SU-DHL-6 (cell line): ENCODE measurements at regions not wholly inside any gene's neighbourhood (a gene's known extent, or its start where the extent isn't known, plus 50 kb on each side); places are given as distances from the start of the nearest gene placed in this dataset.

Experiments
- H2AFZ ChIP-seq: fragments of 200-600 bp; sonication (generic); 2 replicates; pipeline ENCODE4 v1.6.1; 2014; ENCODE audit warnings: low read depth, mild to moderate bottlenecking, moderate library complexity, mixed read lengths, antibody characterized with exemption, low read length; ENCODE audit not compliant: severe bottlenecking
- H3F3A ChIP-seq: fragments of 200-600 bp; shearing (Covaris generic); 2 replicates; pipeline ENCODE4 v1.6.0; 2016; ENCODE audit warnings: antibody characterized with exemption, mild to moderate bottlenecking; ENCODE audit not compliant: insufficient read depth
- H3K27ac ChIP-seq: fragments of 200-600 bp; sonication (generic); 2 replicates; pipeline ENCODE4 v1.5.1; 2016; ENCODE audit warnings: low read depth, mild to moderate bottlenecking, low read length, moderate library complexity, mixed read lengths
- H3K27me3 ChIP-seq: fragments of 200-600 bp; sonication (generic), shearing (Covaris generic); 2 replicates; pipeline ENCODE4 v1.6.0; 2014; ENCODE audit warnings: mild to moderate bottlenecking, low read length
- H3K36me3 ChIP-seq: fragments of 200-600 bp; sonication (generic); 2 replicates; pipeline ENCODE4 v1.6.1; 2014; ENCODE audit warnings: mild to moderate bottlenecking, low read length, mixed read lengths
- H3K4me2 ChIP-seq: fragments of 300-600, 200-600 bp; shearing (Covaris generic), sonication (generic); 2 replicates; pipeline ENCODE4 v1.6.0; 2014; ENCODE audit warnings: low read length, low read depth, mild to moderate bottlenecking; ENCODE audit not compliant: poor library complexity, severe bottlenecking
- H3K4me3 ChIP-seq: fragments of 200-600 bp; sonication (generic); 2 replicates; pipeline ENCODE4 v1.5.1; 2014; ENCODE audit warnings: antibody characterized with exemption, low read length, mild to moderate bottlenecking, mixed read lengths; ENCODE audit not compliant: insufficient read depth, poor library complexity, severe bottlenecking
- H3K79me2 ChIP-seq: fragments of 200-600 bp; sonication (generic); 2 replicates; pipeline ENCODE4 v1.6.1; 2014; ENCODE audit warnings: mild to moderate bottlenecking, low read length, moderate library complexity; ENCODE audit not compliant: insufficient read depth
- H3K9ac ChIP-seq: fragments of 200-600 bp; sonication (generic); 2 replicates; pipeline ENCODE4 v1.7.0; 2014; ENCODE audit warnings: mild to moderate bottlenecking, low read length
- H3K9me2 ChIP-seq: fragments of 200-600 bp; sonication (generic); replicated peaks from 2 replicates; pipeline ENCODE4 v1.6.1; 2014; ENCODE audit warnings: low read length; ENCODE audit not compliant: insufficient read depth
- H3K9me3 ChIP-seq: fragments of 200-600 bp; sonication (generic); 2 replicates; pipeline ENCODE4 v1.6.1; 2014; ENCODE audit warnings: low read length, mixed read lengths; ENCODE audit not compliant: insufficient read depth
- H4K20me1 ChIP-seq: fragments of 200-600 bp; sonication (generic); 2 replicates; pipeline ENCODE4 v1.6.1; 2014; ENCODE audit warnings: low read depth, mild to moderate bottlenecking, antibody characterized with exemption, low read length, moderate library complexity, mixed read lengths
- CTCF ChIP-seq: fragments of 200-600 bp; sonication (generic); IDR thresholded peaks from one replicate; pipeline ENCODE4 v1.5.1; 2017; ENCODE audit warnings: antibody characterized with exemption, mild to moderate bottlenecking, low read length, moderate library complexity; ENCODE audit not compliant: insufficient read depth, poor library complexity, severe bottlenecking
- EZH2phosphoT487 ChIP-seq: fragments of 200-600 bp; sonication (generic), shearing (Covaris generic); conservative IDR thresholded peaks from 2 replicates; pipeline ENCODE4 v1.6.1; 2018; ENCODE audit warnings: mild to moderate bottlenecking, antibody characterized with exemption, low read length, moderate library complexity, mixed read lengths

DNA sequence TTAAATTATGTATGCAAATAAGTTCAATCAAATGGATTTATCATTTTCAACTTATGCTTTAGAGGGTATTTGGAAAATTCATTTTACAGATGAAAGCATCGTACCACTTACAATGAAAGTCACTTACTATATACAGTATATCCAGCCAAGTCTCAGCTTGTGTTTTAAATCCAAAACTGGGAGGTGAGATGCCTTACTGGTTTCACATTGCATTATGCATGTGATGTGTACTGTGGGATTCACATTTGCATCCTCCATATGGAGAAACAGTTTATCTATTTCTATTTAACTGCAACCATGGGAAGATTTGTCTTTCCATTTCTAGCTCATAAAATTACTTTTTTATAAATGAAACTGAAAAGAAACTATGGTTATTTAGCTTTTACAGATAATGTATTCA, 248.1 kb downstream of the CNTN3 start:
- H3K9me3 ChIP-seq, result no peaks in the 10 kb centered on the region
- no peaks in the 10 kb centered on the region for H4K20me1 ChIP-seq
- no peaks in the 10 kb centered on the region for H3K9me2 ChIP-seq
- H3K36me3 ChIP-seq, result no peaks in the 10 kb centered on the region
- no peaks in the 10 kb centered on the region for H3K27me3 ChIP-seq
- no peak overlapping the region for H2AFZ ChIP-seq
- H3K4me2 ChIP-seq, result no peak overlapping the region
- H3K4me3 ChIP-seq, result no peak overlapping the region
- H3F3A ChIP-seq, result no peaks in the 10 kb centered on the region
- TF ChIP-seq CTCF, result no peak
- TF ChIP-seq EZH2phosphoT487, result no peak
- H3K27ac ChIP-seq, result no peak overlapping the region
- H3K79me2 ChIP-seq, result no peaks in the 10 kb centered on the region
- no peak overlapping the region for H3K9ac ChIP-seq

- Histone ChIP-seq H3K27ac (no peak overlapping the region), H3K79me2 (no peaks in the 10 kb centered on the region), H3K4me3 (no peak overlapping the region), H3K36me3 (no peaks in the 10 kb centered on the region), H3K4me2 (no peak overlapping the region), H3F3A (no peaks in the 10 kb centered on the region), H4K20me1 (no peaks in the 10 kb centered on the region), H3K9ac (no peak overlapping the region), H2AFZ (no peak overlapping the region), H3K9me3 (no peaks in the 10 kb centered on the region), H3K27me3 (no peaks in the 10 kb centered on the region), H3K9me2 (no peaks in the 10 kb centered on the region)
- TF ChIP-seq EZH2phosphoT487, result no peak
- TF ChIP-seq CTCF, result no peak
Observed at GRCh38 chr3:74363346-74363745, 251.1 kb downstream of the CNTN3 start.

DNA sequence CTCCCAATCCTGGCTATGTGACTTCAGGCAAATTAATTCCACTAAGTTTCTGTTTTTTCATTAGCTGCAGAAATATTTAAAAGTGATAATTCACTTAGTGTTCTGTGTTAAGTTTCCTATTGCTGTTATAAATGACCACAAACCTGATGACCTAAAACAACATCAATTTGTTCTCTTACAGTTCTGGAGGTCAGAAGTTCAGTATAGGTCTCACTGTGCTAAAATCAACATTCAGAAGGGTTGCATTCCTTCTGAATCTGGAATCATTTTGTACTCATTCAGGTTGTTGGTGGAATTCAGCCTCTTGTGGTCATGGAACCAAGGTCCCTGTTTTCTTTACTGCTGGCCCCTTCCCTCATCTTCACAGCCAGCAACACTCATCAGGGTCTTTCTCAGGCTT, 254.1 kb downstream of the CNTN3 start:
- H3K4me3 ChIP-seq, result no peak overlapping the region
- TF ChIP-seq EZH2phosphoT487 (no peak), CTCF (no peak)
- no peak overlapping the region for H2AFZ ChIP-seq
- no peaks in the 10 kb centered on the region for H3F3A ChIP-seq
- no peaks in the 10 kb centered on the region for H3K27me3 ChIP-seq
- H3K9ac ChIP-seq, result no peak overlapping the region
- no peaks in the 10 kb centered on the region for H3K9me3 ChIP-seq
- H3K27ac ChIP-seq, result no peak overlapping the region
- no peak overlapping the region for H3K4me2 ChIP-seq
- no peaks in the 10 kb centered on the region for H3K36me3 ChIP-seq
- no peaks in the 10 kb centered on the region for H4K20me1 ChIP-seq
- no peaks in the 10 kb centered on the region for H3K79me2 ChIP-seq
- no peaks in the 10 kb centered on the region for H3K9me2 ChIP-seq

- no peak for TF ChIP-seq CTCF
- TF ChIP-seq EZH2phosphoT487, result no peak
- no peaks in the 10 kb centered on the region for H3K9me2 ChIP-seq
- H3K27me3 ChIP-seq, result no peaks in the 10 kb centered on the region
- H3K4me3 ChIP-seq, result no peak overlapping the region
- no peak overlapping the region for H3K9ac ChIP-seq
- H3K4me2 ChIP-seq, result no peak overlapping the region
- H3F3A ChIP-seq, result no peaks in the 10 kb centered on the region
- H3K79me2 ChIP-seq, result no peaks in the 10 kb centered on the region
- no peaks in the 10 kb centered on the region for H3K36me3 ChIP-seq
- H4K20me1 ChIP-seq, result no peaks in the 10 kb centered on the region
- no peak overlapping the region for H3K27ac ChIP-seq
- H3K9me3 ChIP-seq, result no peaks in the 10 kb centered on the region
- H2AFZ ChIP-seq, result no peak overlapping the region
Observed at GRCh38 chr3:74357881-74358280, 256.6 kb downstream of the CNTN3 start.
